ENCODE measurements at regions not wholly inside any gene's neighbourhood (a gene's known extent, or its start where the extent isn't known, plus 50 kb on each side); places are given as distances from the start of the nearest gene placed in this dataset.
A peak's percentile ranks its signal among the peaks of the same experiment; 100 is the strongest.
"Not testable (repeated sequence)": the region's sequence is repeated elsewhere in the genome, so short reads cannot be mapped to it uniquely, and the experiment has no call there.

GRCh38 chr3:112721231-112721630 lies 80.3 kb upstream of the CCDC80 start:
- Histone ChIP-seq H3K27ac (no peak overlapping the region), H3K4me1 (ENCODE audit: low read depth) (no peaks in the 10 kb centered on the region), H3K9me3 (ENCODE audit: low read depth) (no peaks in the 10 kb centered on the region), H3K36me3 (no peaks in the 10 kb centered on the region), H3K4me3 (no peak overlapping the region), H3K27me3 (no peaks in the 10 kb centered on the region)
- no peak for TF ChIP-seq CTCF (IDR thresholded peaks at IDR 0.05; ENCODE audit: low read depth, low read length)
- no peak for DNase-seq (ENCODE audit: low read depth in 1 of 2, low spot score in 1 of 2)

GRCh38 chr3:112718967-112719366 lies 78.0 kb upstream of the CCDC80 start:
- no peak overlapping the region for H3K4me3 ChIP-seq
- H3K9me3 ChIP-seq (ENCODE audit: low read depth), result no peaks in the 10 kb centered on the region
- DNase-seq (ENCODE audit: low read depth in 1 of 2, low spot score in 1 of 2), result no peak
- no peaks in the 10 kb centered on the region for H3K27me3 ChIP-seq
- TF ChIP-seq CTCF (IDR thresholded peaks at IDR 0.05; ENCODE audit: low read depth, low read length), result no peak
- H3K4me1 ChIP-seq (ENCODE audit: low read depth), result no peaks in the 10 kb centered on the region
- H3K36me3 ChIP-seq, result no peaks in the 10 kb centered on the region
- no peak overlapping the region for H3K27ac ChIP-seq

GRCh38 chr3:112718516-112718915 lies 77.6 kb upstream of the CCDC80 start:
- no peaks in the 10 kb centered on the region for H3K9me3 ChIP-seq (ENCODE audit: low read depth)
- TF ChIP-seq CTCF (IDR thresholded peaks at IDR 0.05; ENCODE audit: low read depth, low read length), result no peak
- no peak for DNase-seq (ENCODE audit: low read depth in 1 of 2, low spot score in 1 of 2)

GRCh38 chr3:112709911-112710310 lies 69.0 kb upstream of the CCDC80 start:
- no peak overlapping the region for H3K27ac ChIP-seq
- no peaks in the 10 kb centered on the region for H3K27me3 ChIP-seq
- H3K4me1 ChIP-seq (ENCODE audit: low read depth), result no peaks in the 10 kb centered on the region
- H3K36me3 ChIP-seq, result no peaks in the 10 kb centered on the region
- no peak overlapping the region for H3K4me3 ChIP-seq
- DNase-seq (ENCODE audit: low read depth in 1 of 2, low spot score in 1 of 2), result no peak
- H3K9me3 ChIP-seq (ENCODE audit: low read depth), result no peaks in the 10 kb centered on the region
- no peak for TF ChIP-seq CTCF (IDR thresholded peaks at IDR 0.05; ENCODE audit: low read depth, low read length)

More at GRCh38 chr3:112718516-112718915, 77.6 kb upstream of the CCDC80 start:
- Histone ChIP-seq H3K4me3 (no peak overlapping the region), H3K27me3 (no peaks in the 10 kb centered on the region), H3K27ac (no peak overlapping the region), H3K36me3 (no peaks in the 10 kb centered on the region), H3K4me1 (ENCODE audit: low read depth) (no peaks in the 10 kb centered on the region)

- H3K27ac ChIP-seq, result no peak overlapping the region
- H3K27me3 ChIP-seq, result no peaks in the 10 kb centered on the region
- no peaks in the 10 kb centered on the region for H3K9me3 ChIP-seq (ENCODE audit: low read depth)
- no peak for TF ChIP-seq CTCF (IDR thresholded peaks at IDR 0.05; ENCODE audit: low read depth, low read length)
- no peak overlapping the region for H3K4me3 ChIP-seq
- no peaks in the 10 kb centered on the region for H3K36me3 ChIP-seq
- H3K4me1 ChIP-seq (ENCODE audit: low read depth), result no peaks in the 10 kb centered on the region
- peak in 1 of 2 donors; percentile 32 for DNase-seq (ENCODE audit: low read depth in 1 of 2, low spot score in 1 of 2)
Measured at GRCh38 chr3:112699436-112699978, 58.6 kb upstream of the CCDC80 start.

- not testable (repeated sequence) for H3K27ac ChIP-seq, H3K4me3 ChIP-seq
Measured at GRCh38 chr3:112698442-112698841, 57.5 kb upstream of the CCDC80 start.

DNA sequence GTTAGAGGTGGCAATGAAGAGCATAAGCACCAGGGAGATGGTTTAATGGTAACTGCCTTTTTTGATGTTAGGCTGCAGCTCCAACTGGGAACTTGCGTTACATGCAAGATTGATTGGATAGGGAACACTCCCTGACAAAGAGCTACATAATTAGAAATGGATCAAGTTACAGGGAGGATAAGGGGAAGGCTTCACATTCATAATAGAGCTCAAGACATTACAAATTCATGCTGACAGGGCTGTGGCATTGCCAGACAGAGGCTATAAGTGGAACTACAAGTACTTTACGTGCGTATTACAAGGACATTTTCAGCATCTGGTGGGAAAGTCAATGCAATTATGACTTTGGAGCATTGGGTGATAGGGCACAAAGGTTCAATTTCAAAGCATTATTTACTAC lies 55.3 kb upstream of the CCDC80 start:
- H3K4me3 ChIP-seq; H3K27me3 ChIP-seq; H3K27ac ChIP-seq; DNase-seq (ENCODE audit: low read depth in 1 of 2, low spot score in 1 of 2); H3K9me3 ChIP-seq (ENCODE audit: low read depth); H3K4me1 ChIP-seq (ENCODE audit: low read depth); H3K36me3 ChIP-seq: not testable (repeated sequence)

More at GRCh38 chr3:112698442-112698841, 57.5 kb upstream of the CCDC80 start:
- not testable (repeated sequence) for H3K4me1 ChIP-seq (ENCODE audit: low read depth); H3K9me3 ChIP-seq (ENCODE audit: low read depth); H3K27me3 ChIP-seq; H3K36me3 ChIP-seq; DNase-seq (ENCODE audit: low read depth in 1 of 2, low spot score in 1 of 2)

DNA sequence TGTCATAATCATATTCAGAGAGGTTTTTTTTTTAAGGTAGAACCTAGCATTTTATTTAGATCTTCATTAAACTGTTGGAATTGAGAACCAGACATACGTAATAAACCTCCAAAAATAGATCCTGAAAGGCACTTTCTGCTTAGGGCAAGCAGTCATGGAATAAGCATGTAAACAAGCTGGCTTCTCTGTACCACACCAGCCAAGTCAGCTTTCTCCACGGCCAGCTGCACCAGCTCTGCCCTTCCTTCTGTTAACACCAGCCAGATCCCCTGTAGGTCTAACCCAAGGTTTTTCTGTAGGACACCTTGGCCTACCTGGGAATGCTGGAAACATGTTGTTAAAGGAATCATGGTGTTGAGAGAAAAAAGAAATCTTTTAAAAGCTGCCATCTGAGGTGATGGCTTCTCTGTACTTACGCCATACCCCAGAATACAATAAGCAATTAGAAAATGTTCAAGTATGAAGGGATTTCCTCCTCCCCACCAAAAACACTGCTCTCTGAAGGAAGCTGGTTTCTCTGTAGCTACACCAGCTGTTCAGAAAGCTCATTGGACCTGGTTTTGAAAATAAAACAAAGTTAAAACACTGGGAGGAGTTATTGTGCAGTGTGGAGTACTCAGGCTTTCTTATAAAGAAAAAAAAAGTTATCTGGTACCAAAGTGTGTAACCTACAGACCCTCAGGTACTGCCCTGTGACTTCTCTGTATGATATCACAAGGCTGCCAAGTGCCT lies 54.6 kb upstream of the CCDC80 start:
- not testable (repeated sequence) for DNase-seq (ENCODE audit: low read depth in 1 of 2, low spot score in 1 of 2); H3K4me3 ChIP-seq; H3K27ac ChIP-seq; H3K9me3 ChIP-seq (ENCODE audit: low read depth); H3K36me3 ChIP-seq; H3K4me1 ChIP-seq (ENCODE audit: low read depth); H3K27me3 ChIP-seq

DNA sequence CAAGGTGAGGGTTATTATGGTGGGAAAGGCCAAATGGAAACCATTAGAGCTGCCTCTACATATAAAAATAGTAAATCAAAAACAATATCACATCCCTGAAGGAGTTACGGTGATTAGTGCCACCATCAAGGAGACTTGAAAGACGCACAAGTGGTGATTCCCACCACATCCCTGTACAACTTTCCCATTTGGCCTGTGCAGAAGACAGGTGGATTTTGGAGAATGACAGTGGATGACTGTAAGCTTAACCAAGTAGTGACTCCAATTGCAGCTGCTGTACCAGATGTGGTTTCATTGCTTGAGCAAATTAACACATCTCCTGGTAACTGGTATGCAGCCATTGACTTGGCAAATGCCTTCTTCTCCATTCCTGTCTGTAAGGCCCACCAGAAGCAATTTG lies 54.0 kb upstream of the CCDC80 start:
- not testable (repeated sequence) for H3K4me1 ChIP-seq (ENCODE audit: low read depth); H3K9me3 ChIP-seq (ENCODE audit: low read depth); H3K36me3 ChIP-seq; DNase-seq (ENCODE audit: low read depth in 1 of 2, low spot score in 1 of 2); H3K4me3 ChIP-seq; H3K27ac ChIP-seq; H3K27me3 ChIP-seq

Data from cardiac muscle cell (in vitro differentiated cells and primary cell).